Ramos (cell line): ENCODE measurements at regions not wholly inside any gene's neighbourhood (a gene's known extent, or its start where the extent isn't known, plus 50 kb on each side); places are given as distances from the start of the nearest gene placed in this dataset.
"Not testable (repeated sequence)": the region's sequence is repeated elsewhere in the genome, so short reads cannot be mapped to it uniquely, and the experiment has no call there.

Experiments used
- in situ Hi-C: fragments of 300-500 bp; cut with MboI; formaldehyde crosslinking; loops from one replicate; pipeline ENCODE4 v1.14.3; 2022; ENCODE audit warnings: low sequenced_read_pairs; ENCODE audit not compliant: unreplicated experiment

DNA sequence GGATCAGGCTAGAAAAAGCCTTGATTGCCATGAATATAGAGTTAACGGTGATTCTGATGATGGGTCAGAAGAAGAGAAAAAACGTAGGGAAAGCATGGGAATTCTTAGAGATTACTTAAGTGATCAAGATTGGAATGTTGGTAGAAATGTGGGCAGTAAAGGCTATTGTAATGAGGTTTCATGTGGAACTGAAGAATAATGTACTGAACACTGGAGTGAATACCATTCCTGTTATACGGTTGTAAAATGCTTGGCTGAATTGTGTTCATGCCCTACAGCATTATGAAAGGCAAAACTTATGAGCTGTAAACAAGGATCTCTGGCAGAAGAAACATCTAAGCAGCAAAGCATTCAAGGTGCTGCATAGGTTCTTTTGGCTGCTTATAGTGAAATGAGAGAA lies 414.1 kb upstream of the CBLB start:
- in situ Hi-C loops = no loop called here

GRCh38 chr3:106288781-106289180 lies 420.0 kb upstream of the CBLB start:
- in situ Hi-C loops = no loop called here

DNA sequence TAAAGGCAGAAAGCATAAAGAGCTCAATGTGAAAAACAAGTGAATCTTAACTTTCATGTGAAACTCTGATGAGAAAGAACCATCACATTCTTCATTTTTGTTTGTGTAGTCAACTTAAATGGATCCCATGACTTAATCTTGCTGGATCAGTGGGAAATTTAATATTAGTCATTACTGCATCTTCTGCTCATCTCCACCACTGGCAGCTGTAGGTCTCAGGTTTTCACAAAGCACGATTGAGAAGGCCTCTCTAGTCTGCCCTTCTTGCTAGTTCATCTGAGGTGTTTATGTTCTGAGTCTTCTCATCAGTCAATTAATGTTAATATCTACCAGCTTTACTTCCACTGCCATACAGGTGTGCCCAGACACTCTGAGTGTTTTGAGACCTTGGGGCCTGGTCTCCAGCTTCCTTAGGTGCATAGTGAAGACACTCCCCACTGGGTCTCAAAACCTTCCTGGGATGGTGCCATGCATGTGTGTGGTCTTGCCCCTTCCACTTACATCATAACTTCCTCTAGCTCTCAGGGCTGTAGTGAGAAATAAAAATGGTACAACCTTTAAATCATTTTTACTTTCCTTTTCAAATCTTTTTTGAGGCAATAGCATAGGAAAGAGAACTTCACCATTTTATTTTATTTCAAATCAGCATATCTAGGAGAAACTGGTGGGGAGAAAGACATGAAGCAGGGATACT lies 421.6 kb upstream of the CBLB start:
- in situ Hi-C loops = no loop called here

DNA sequence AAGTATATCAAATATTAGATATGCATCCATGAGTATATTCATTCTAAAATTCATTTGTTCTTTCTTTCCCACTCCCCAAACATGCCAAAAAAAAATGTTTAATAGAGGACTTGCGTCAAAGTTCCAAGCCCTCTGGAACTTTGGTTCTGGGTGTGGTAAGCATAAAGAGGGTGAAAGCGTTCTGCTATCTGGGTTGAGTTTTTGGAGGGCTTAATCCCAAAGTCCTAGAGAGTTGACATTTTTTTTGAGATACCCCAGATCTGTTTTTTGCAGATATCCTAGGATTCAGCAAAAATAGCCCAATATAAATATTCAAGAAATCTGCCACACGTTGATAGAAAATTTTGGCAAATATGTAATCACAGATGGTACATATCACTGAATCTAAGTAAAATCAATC lies 424.3 kb upstream of the CBLB start:
- in situ Hi-C loops = no loop called here

DNA sequence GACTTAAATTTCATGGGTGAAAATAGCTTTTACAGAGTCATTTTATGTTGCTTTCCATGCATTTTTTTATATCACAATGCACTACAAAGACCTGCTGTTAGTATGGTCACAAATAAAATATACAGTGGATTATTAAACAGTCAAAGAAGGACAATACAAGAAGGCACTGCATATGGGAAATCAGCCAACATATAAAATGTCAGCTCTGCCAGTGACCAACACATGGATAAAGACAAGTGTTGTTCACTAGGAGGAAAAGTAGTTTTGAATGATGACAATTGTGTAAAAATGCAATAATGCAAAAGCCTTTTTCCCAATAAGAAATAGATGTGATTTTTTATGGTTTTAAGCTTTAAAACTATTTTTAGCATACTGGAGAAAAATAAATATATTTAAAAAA lies 425.3 kb upstream of the CBLB start:
- in situ Hi-C loops = no loop called here

GRCh38 chr3:106296062-106296461 lies 427.2 kb upstream of the CBLB start:
- in situ Hi-C loops = no loop called here

DNA sequence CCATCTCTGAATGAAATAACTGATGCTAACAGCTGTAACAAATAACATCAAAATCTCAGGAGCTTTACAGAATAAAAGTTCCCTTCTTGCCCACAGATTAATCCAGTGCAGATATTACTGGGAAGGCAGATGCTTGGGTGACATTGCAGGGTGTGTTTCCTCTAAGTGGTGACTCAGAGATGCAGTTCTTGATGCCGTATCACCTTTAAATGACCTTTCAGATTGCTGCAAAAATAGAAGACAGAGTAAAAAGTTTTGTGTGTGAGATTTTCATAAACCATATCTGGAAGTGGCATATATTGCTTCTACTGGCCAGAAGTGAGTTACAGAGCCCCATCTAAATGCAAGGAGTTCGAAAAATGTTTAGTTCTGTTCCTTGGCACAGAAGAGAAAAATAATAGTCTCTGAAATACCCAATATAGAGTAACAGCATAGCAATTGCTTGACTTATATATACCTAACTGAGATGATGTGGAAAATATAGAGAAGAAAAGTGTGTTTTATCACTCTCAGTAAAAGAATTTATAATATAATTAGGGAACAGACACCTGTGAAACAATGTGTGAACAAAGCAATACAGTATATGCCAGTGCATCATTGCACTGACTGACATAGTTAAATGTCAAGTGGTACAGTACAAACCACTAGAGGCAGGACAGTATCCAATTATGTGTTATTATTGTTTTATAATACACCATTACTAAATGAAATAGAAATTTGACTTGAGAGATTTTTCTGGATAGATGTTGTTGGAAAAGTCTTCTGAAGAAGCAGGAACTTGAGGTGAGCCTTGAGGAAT lies 430.7 kb upstream of the CBLB start:
- in situ Hi-C loops = no loop called here

- in situ Hi-C loops = no loop called here
Observed at GRCh38 chr3:106302451-106303221, 433.8 kb upstream of the CBLB start.

- in situ Hi-C loops = no loop called here
Observed at GRCh38 chr3:106303766-106304165, 435.0 kb upstream of the CBLB start.

DNA sequence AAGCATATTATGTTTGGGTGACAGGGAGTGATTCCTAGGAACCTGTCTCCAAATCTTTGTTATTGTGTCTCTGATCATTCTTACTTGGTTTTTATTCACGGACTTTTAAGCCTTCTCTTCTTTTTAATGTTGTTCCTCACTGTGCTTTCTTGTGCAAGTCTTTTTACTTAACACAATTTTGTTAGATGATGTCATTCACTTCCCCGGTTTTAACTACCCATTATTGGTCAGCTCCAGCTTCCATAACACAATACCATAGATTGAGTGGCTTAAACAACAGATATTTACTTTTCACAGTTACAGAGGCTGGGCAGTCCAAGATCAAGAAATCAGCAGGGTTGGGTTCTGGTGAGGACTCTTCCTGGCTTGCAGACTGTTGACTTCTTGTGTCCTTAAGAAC lies 436.3 kb upstream of the CBLB start:
- in situ Hi-C loops = no loop called here

DNA sequence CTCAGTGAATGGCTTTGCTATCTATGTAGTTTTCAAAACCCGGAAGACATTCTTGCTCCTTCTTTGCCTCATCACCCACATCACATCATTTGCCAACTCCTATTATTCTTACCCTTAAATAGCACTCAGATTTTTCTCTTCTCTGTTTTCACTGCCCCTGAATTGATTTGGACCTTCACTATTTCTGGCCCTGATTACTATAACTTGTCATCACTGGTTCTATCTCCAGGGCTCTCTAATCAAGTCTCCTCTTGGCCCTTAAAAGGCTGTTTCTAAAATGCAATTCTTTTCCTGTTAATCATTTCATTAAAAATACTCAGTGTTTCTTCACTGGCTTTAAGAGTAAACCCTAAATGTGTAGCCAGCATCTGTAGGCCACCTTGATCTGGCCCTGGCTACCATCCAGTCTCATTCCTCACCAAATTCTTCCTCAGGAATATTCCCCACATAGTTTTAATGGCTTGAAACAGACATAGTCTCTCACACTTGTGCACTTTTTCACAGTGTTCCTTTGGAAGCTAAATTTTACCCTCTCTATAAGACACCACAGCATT lies 437.1 kb upstream of the CBLB start:
- in situ Hi-C loops = no loop called here

DNA sequence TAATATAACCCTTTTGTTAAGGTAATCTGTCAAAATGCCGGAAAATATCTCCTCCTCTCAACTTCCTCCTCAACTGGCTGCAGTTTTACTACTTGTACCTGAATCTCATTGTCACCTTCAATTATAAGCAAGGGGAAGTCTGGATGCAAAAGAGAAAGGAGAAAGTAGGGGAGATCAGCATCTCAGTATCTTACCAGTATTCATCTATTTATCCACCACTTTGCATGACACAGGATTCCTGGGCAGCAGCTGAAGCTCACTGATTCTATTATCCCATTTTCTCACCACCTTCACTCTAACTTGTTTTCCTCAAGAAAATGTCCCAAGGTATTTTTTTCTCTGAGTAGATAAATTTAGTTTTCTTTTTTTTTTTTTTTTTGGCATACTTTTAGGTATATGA lies 440.5 kb upstream of the CBLB start:
- in situ Hi-C loops = no loop called here

DNA sequence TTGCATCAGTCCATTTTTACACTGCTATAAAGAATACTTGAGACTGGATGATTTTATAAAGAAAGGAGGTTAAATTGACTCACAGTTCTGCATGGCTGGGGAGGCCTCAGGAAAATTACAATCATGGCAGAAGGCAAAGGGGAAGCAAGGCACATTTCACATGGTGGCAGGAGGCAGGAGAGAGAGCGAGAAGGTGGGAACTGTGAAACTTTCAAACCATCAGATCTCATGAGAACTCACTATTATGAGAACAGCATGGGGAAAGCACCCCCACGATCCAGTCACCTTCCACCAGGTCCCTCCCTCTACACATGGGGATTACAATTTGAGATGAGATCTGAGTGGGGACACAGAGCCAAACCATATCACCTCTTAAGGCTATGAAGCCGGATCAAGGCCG lies 441.0 kb upstream of the CBLB start:
- in situ Hi-C loops = not testable (repeated sequence)

DNA sequence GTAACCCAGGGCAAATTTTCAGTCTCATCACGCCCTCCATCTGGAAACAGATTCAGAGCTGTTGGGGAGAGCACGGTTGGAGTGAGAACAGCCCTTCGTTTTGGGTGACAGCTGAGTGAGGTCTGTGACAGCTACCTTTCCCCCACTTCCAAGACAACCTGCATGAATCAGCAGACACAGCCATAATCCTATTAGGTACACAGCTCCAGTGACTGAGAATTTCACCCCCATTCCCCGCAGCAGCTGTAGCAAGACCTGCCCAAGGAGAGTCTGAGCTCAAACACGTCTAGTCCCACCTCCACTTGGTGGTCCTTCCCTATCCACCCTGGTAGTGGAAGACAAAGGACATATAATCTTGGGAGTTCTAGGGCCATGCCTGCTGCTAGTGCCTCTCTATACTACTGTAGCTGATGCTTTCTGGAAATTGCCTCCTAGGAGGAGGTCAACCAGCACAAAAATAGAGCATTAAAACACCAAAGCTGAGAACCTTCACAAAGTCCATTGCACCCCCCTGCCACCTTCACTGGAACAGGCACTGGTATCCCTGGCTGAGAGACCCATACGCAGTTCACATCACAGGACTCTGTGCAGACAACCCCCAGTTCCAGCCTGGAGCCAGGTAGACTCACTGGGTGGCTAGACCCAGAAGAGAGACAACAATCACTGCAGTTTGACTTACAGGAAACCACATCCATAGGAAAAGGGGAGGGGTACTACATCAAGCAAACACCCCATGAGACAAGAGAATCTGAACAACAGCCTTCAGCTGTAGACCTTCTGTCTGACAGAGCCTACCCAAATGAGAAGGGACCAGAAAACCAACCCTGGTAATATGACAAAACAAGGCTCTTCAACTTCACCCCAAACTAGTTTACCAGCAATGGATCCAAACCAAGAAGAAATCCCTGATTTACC lies 448.6 kb upstream of the CBLB start:
- in situ Hi-C loops = no loop called here

DNA sequence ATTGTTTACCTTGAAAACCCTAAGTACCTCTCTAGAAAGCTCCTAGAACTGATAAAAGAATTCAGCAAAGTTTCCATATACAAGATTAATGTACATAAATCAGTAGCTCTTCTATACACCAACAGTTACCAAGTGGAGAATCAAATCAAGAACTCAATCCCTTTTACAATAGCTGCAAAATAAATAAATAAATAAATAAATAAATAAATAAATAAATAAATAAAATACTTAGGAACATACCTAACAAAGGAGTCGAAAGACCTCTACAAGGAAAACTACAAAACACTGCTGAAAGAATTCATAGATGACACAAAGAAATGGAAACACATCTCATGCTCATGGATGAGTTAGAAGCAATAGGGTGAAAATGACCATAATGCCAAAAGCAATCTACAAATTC lies 452.6 kb upstream of the CBLB start:
- in situ Hi-C loops = not testable (repeated sequence)

GRCh38 chr3:106323586-106323985 lies 454.8 kb upstream of the CBLB start:
- in situ Hi-C loops = no loop called here

GRCh38 chr3:106326941-106327695 lies 458.3 kb upstream of the CBLB start:
- in situ Hi-C loops = no loop called here

GRCh38 chr3:106327696-106328025 lies 458.8 kb upstream of the CBLB start:
- in situ Hi-C loops = no loop called here

DNA sequence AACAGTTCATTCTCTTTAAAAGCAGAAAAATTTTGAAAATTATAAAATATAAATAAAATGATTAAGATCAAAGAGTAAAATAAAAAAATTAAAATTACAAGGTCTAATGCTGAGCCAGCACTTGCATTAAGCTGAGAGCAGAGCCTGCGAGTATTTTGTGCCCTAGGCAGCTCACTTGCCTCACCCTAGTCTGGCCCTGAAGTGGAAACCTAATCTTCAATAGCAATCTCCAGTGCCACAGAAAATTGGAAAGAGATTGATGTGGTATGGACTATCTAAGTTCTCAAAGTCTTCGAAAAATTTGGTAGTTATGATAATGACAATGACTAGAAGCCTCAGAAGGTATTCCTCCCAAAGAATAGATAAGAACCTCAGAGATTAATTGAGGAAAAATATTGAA lies 459.4 kb upstream of the CBLB start:
- in situ Hi-C loops = no loop called here
